Right cardiac atrium (tissue), 5 donors: ENCODE measurements at regions not wholly inside any gene's neighbourhood (a gene's known extent, or its start where the extent isn't known, plus 50 kb on each side); places are given as distances from the start of the nearest gene placed in this dataset.
"Not testable (repeated sequence)": the region's sequence is repeated elsewhere in the genome, so short reads cannot be mapped to it uniquely, and the experiment has no call there.

Source experiments
- ATAC-seq, 2 donors: fragments of 200-7000 bp; cut with Tn5 transposase; one replicate each; pipeline versions ENCODE4 v1.8.0 to v1.9.1; 2020; ENCODE audit warnings: moderate library complexity in 2 of 2, mild to moderate bottlenecking in 1 of 2
- DNase-seq, 3 donors: peaks; one replicate each; pipeline ENCODE4 v3.0.0-alpha.2; 2020
- H3K27ac ChIP-seq: one replicate; pipeline ENCODE4 v1.5.1; 2013; ENCODE audit warnings: mild to moderate bottlenecking, low read length, control low read depth, moderate library complexity
- H3K27me3 ChIP-seq: one replicate; pipeline ENCODE4 v1.6.1; 2013; ENCODE audit not compliant: control insufficient read depth, insufficient read depth
- H3K4me1 ChIP-seq: one replicate; pipeline ENCODE4 v1.6.1; 2013; ENCODE audit warnings: low read length; ENCODE audit not compliant: control insufficient read depth, insufficient read depth
- H3K4me3 ChIP-seq: one replicate; pipeline ENCODE4 v1.5.1; 2013; ENCODE audit warnings: low read length, control low read depth
- H3K9me3 ChIP-seq: one replicate; pipeline ENCODE4 v1.6.1; 2013; ENCODE audit warnings: low read length; ENCODE audit not compliant: control insufficient read depth
- WGBS: extraction: QIAGEN DNeasy Blood & Tissue Kit; methylation state at CpG from one replicate; pipeline ENCODE4 v1.1.7; 2013; 5-methylcytosine and 5-hydroxymethylcytosine counted together
- intact Hi-C, 4 donors: fragments of 100-400 bp; cut with DNase I; formaldehyde crosslinking; loops; one replicate each; pipeline versions ENCODE4 v1.11.0 to v1.14.0; 2022 to 2023
- donor health status: healthy with polysubstance abuse.
- donor health status: DM: no; HTN: yes; CAD: no.
- donor health status: DM: no; HTN: no; CAD: no.
- donor health status: DM: no; HTN: yes; CAD: no; lungs with severe emphysema.
- donor health status: DM: yes; HTN: yes; CAD: no.

- no peak for ATAC-seq
- H3K9me3 ChIP-seq = no peaks in the 10 kb centered on the region
- no peak for DNase-seq
- no peaks in the 10 kb centered on the region for H3K27me3 ChIP-seq
- intact Hi-C loops = no loop called here
- H3K4me3 ChIP-seq = no peak overlapping the region
- H3K4me1 ChIP-seq = no peaks in the 10 kb centered on the region
- no peak overlapping the region for H3K27ac ChIP-seq
- WGBS = 75% methylated on average over 2 of the region's 2 CpGs
Observed at GRCh38 chr7:106582365-106582764, 78.6 kb downstream of the CCDC71L start.

DNA sequence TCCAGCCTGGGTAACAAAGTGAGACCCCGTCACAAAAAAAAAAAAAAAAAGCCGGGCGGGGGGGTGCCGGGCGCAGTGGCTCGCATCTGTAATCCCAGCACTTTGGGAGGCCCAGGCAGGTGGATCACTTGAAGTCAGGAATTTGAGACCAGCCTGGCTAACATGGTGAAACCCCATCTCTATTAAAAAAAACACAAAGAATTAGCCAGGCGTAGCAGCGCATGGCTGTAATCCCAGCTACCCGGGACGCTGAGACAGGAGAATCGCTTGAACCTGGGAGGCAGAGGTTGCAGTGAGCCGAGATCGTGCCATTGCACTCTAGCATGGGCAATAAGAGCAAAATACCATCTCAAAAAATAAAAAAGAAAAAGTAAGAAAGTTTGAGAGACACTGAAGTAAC lies 81.9 kb downstream of the CCDC71L start:
- WGBS = 89% methylated on average over 13 of the region's 13 CpGs
- ATAC-seq = not testable (repeated sequence)

GRCh38 chr7:106575138-106575823 lies 85.7 kb downstream of the CCDC71L start:
- no peak overlapping the region for H3K27ac ChIP-seq
- no peaks in the 10 kb centered on the region for H3K4me1 ChIP-seq
- no peaks in the 10 kb centered on the region for H3K9me3 ChIP-seq
- no peak for ATAC-seq
- WGBS = 89% methylated on average over 6 of the region's 6 CpGs
- intact Hi-C loops = no loop called here
- no peak for DNase-seq
- no peak overlapping the region for H3K4me3 ChIP-seq
- no peaks in the 10 kb centered on the region for H3K27me3 ChIP-seq

More for the DNA sequence above, 81.9 kb downstream of the CCDC71L start:
- H3K27me3 ChIP-seq, DNase-seq, intact Hi-C loops, H3K4me3 ChIP-seq, H3K27ac ChIP-seq, H3K9me3 ChIP-seq, H3K4me1 ChIP-seq: not testable (repeated sequence)

DNA sequence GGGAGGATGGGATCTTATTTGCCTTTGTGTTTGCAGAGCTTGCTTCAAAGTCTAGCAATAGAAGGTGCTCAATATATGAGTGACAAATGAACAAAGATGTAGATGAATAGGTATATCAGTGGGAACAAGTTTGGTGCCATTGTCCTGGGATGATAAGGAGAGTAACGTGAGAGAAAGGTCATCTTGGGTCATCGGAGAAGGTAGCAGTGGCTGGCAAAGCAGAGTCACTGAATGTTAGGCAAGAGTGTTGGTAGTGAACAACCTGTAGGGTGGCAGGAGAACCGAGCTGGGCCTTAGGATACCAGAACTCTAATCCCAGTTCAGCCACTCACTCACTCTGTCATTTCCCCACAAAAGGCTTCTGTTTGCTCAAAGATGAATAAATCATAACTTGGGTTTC lies 87.2 kb downstream of the CCDC71L start:
- whole genome bisulfite sequencing = 79% methylated on average over 3 of the region's 3 CpGs
- intact Hi-C loops = no loop called here

GRCh38 chr7:106573125-106573663 lies 87.8 kb downstream of the CCDC71L start:
- no peak for ATAC-seq

More for the DNA sequence above, 87.2 kb downstream of the CCDC71L start:
- Histone ChIP-seq H3K27ac (no peak overlapping the region), H3K4me1 (no peaks in the 10 kb centered on the region), H3K27me3 (no peaks in the 10 kb centered on the region), H3K4me3 (no peak overlapping the region), H3K9me3 (no peaks in the 10 kb centered on the region)
- ATAC-seq (no peak), DNase-seq (no peak)

DNA sequence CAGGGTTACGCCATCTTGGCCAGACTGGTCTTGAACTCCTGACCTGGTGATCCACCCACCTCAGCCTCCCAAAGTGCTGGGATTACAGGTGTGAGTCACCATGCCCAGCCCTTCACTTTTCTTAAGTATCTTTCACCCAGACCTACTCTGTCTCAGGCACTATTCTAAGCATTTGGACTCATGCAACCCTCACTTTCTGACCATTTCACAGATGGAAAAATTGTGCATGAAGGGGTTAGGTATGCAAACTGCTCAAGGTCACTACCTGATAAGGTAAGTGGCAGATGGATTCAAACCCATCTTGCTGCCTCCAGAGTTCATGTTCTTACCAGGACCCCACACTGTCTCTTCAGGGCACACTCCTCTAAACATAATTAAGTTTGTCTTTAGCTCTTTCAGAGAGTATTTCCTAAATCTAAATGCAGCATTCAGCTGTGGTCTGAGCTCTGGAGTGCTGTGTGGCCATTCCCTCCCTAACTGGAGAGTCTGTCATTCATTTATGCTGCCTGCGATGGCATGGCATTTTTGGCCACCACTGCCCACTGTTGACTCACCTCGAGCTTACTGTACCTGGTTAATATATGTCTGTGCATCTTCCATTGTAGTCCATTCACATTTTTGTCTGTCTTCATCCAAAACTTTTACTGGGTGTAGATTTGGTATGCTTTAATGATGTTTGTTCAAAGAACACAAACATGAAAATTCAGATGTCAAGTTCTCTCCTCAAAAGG lies 88.4 kb downstream of the CCDC71L start:
- Histone ChIP-seq H3K4me3 (no peak overlapping the region), H3K27ac (no peak overlapping the region), H3K9me3 (no peaks in the 10 kb centered on the region), H3K27me3 (no peaks in the 10 kb centered on the region), H3K4me1 (no peaks in the 10 kb centered on the region)
- whole genome bisulfite sequencing = 89% methylated on average over 3 of the region's 3 CpGs
- no peak for ATAC-seq
- DNase-seq = no peak
- intact Hi-C loops = no loop called here

More at GRCh38 chr7:106573125-106573663, 87.8 kb downstream of the CCDC71L start:
- no peak for DNase-seq
- intact Hi-C loops = no loop called here
- no peak overlapping the region for H3K4me3 ChIP-seq
- H3K27ac ChIP-seq = no peak overlapping the region
- H3K4me1 ChIP-seq = no peaks in the 10 kb centered on the region
- H3K27me3 ChIP-seq = no peaks in the 10 kb centered on the region
- no peaks in the 10 kb centered on the region for H3K9me3 ChIP-seq
- 76% methylated on average over 1 of the region's 1 CpG for WGBS

- Histone ChIP-seq H3K27ac (no peak overlapping the region), H3K4me3 (no peak overlapping the region), H3K9me3 (no peaks in the 10 kb centered on the region), H3K4me1 (no peaks in the 10 kb centered on the region), H3K27me3 (no peaks in the 10 kb centered on the region)
- intact Hi-C loops = no loop called here
- ATAC-seq = no peak
- WGBS = 83% methylated on average over 3 of the region's 3 CpGs
- no peak for DNase-seq
Observed at GRCh38 chr7:106571563-106571962, 89.4 kb downstream of the CCDC71L start.

- Histone ChIP-seq H3K9me3 (no peaks in the 10 kb centered on the region), H3K4me1 (no peaks in the 10 kb centered on the region), H3K4me3 (no peak overlapping the region), H3K27ac (no peak overlapping the region), H3K27me3 (no peaks in the 10 kb centered on the region)
- intact Hi-C loops = no loop called here
- DNase-seq = no peak
- no peak for ATAC-seq
- 61% methylated on average over 5 of the region's 5 CpGs for WGBS
Observed at GRCh38 chr7:106570948-106571418, 90.0 kb downstream of the CCDC71L start.

DNA sequence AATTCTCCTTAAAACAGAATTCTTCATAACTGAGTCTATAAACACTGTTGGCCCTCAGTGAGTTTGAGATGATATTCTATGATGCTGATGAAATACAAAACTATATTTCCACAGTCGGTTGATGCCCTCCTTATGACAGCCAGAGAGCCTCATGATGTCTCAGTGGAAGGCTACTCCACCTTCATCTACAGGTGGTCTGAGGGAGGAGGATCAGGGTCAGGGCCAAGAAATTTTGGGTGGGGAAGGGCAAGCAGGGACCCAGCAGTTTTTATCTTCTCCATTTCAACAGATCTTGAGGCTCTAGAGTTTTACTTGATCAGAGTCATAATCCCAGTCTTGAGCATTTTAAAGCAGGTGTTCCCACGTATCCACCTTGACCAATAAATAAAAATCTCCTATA lies 90.8 kb downstream of the CCDC71L start:
- ATAC-seq (no peak), DNase-seq (no peak)
- 95% methylated on average over 2 of the region's 2 CpGs for WGBS
- no peak overlapping the region for H3K4me3 ChIP-seq
- H3K27me3 ChIP-seq = no peaks in the 10 kb centered on the region
- H3K27ac ChIP-seq = no peak overlapping the region
- no peaks in the 10 kb centered on the region for H3K4me1 ChIP-seq
- no peaks in the 10 kb centered on the region for H3K9me3 ChIP-seq
- intact Hi-C loops = no loop called here

GRCh38 chr7:106569500-106569929 lies 91.4 kb downstream of the CCDC71L start:
- H3K27ac ChIP-seq = no peak overlapping the region
- DNase-seq (no peak), ATAC-seq (no peak)
- no peaks in the 10 kb centered on the region for H3K27me3 ChIP-seq
- no peaks in the 10 kb centered on the region for H3K9me3 ChIP-seq
- intact Hi-C loops = no loop called here
- H3K4me1 ChIP-seq = no peaks in the 10 kb centered on the region
- H3K4me3 ChIP-seq = no peak overlapping the region
- 91% methylated on average over 10 of the region's 10 CpGs for WGBS
